KBM-7 (cell line): ENCODE measurements at regions not wholly inside any gene's neighbourhood (a gene's known extent, or its start where the extent isn't known, plus 50 kb on each side); places are given as distances from the start of the nearest gene placed in this dataset.

Experiments
- DNase-seq: peaks from one replicate; pipeline ENCODE4 v3.0.0-alpha.2; 2015
- in situ Hi-C: fragments of 300-500 bp; cut with MboI; formaldehyde crosslinking; loops from 2 replicates; pipeline ENCODE4 v1.14.3; 2020; ENCODE audit warnings: low sequenced_read_pairs, low pct_unique_long_range_greater_than_20kb, mixed read lengths

GRCh38 chr2:145094370-145094769, 574.5 kb upstream of the ZEB2 start:
- in situ Hi-C loops: no loop called here
- DNase-seq: no peak

- in situ Hi-C loops: no loop called here
- no peak for DNase-seq
Observed at GRCh38 chr2:145091967-145092366, 572.0 kb upstream of the ZEB2 start.

GRCh38 chr2:145090841-145091761, 571.2 kb upstream of the ZEB2 start:
- in situ Hi-C loops: no loop called here
- no peak for DNase-seq

GRCh38 chr2:145088756-145089155, 568.8 kb upstream of the ZEB2 start:
- in situ Hi-C loops: no loop called here
- DNase-seq: no peak

- in situ Hi-C loops: no loop called here
- no peak for DNase-seq
Observed at GRCh38 chr2:145086910-145087309, 567.0 kb upstream of the ZEB2 start.

- in situ Hi-C loops: no loop called here
- DNase-seq: no peak
Observed at GRCh38 chr2:145085612-145086011, 565.7 kb upstream of the ZEB2 start.

- no peak for DNase-seq
Observed at GRCh38 chr2:145080426-145080825, 560.5 kb upstream of the ZEB2 start.

GRCh38 chr2:145079641-145080040, 559.7 kb upstream of the ZEB2 start:
- DNase-seq: no peak
- in situ Hi-C loops: no loop called here

More at GRCh38 chr2:145080426-145080825, 560.5 kb upstream of the ZEB2 start:
- in situ Hi-C loops: no loop called here

- DNase-seq: no peak
- in situ Hi-C loops: no loop called here
Observed at GRCh38 chr2:145078923-145079322, 559.0 kb upstream of the ZEB2 start.

GRCh38 chr2:145076085-145076484, 556.2 kb upstream of the ZEB2 start:
- in situ Hi-C loops: no loop called here
- DNase-seq: no peak

- no peak for DNase-seq
Observed at GRCh38 chr2:145075454-145076062, 555.6 kb upstream of the ZEB2 start.

GRCh38 chr2:145070703-145071102, 550.8 kb upstream of the ZEB2 start:
- no peak for DNase-seq
- in situ Hi-C loops: no loop called here

More at GRCh38 chr2:145075454-145076062, 555.6 kb upstream of the ZEB2 start:
- in situ Hi-C loops: no loop called here

- in situ Hi-C loops: no loop called here
- DNase-seq: no peak
Observed at GRCh38 chr2:145068509-145068908, 548.6 kb upstream of the ZEB2 start.

GRCh38 chr2:145067549-145068030, 547.7 kb upstream of the ZEB2 start:
- in situ Hi-C loops: no loop called here

GRCh38 chr2:145066856-145067548, 547.1 kb upstream of the ZEB2 start:
- no peak for DNase-seq
- in situ Hi-C loops: no loop called here

More at GRCh38 chr2:145067549-145068030, 547.7 kb upstream of the ZEB2 start:
- no peak for DNase-seq

- DNase-seq: no peak
- in situ Hi-C loops: no loop called here
Observed at GRCh38 chr2:145066151-145066661, 546.3 kb upstream of the ZEB2 start.

- in situ Hi-C loops: no loop called here
- no peak for DNase-seq
Observed at GRCh38 chr2:145065342-145065741, 545.4 kb upstream of the ZEB2 start.

- no peak for DNase-seq
- in situ Hi-C loops: no loop called here
Observed at GRCh38 chr2:145064511-145064910, 544.6 kb upstream of the ZEB2 start.

GRCh38 chr2:145060876-145061275, 541.0 kb upstream of the ZEB2 start:
- no peak for DNase-seq
- in situ Hi-C loops: no loop called here

GRCh38 chr2:145059914-145060313, 540.0 kb upstream of the ZEB2 start:
- no peak for DNase-seq
- in situ Hi-C loops: no loop called here
